ENCODE measurements at regions not wholly inside any gene's neighbourhood (a gene's known extent, or its start where the extent isn't known, plus 50 kb on each side); places are given as distances from the start of the nearest gene placed in this dataset.
"Not testable (repeated sequence)": the region's sequence is repeated elsewhere in the genome, so short reads cannot be mapped to it uniquely, and the experiment has no call there.

- DNase-seq = no peak
- Mint-ChIP-seq H3K27me3 (no peaks in the 10 kb centered on the region), H3K27ac (no peak overlapping the region), H3K4me3 (no peak overlapping the region), H3K36me3 (no peaks in the 10 kb centered on the region), H3K4me1 (no peaks in the 10 kb centered on the region), H3K9me3 (peaks cover 6% of the 10 kb centered on the region)
Observed at GRCh38 chr19:30287259-30287658, 84.9 kb upstream of the ZNF536 start.

GRCh38 chr19:30287973-30288372 is 84.2 kb upstream of the ZNF536 start:
- Mint-ChIP-seq H3K27ac (no peak overlapping the region), H3K27me3 (no peaks in the 10 kb centered on the region), H3K4me1 (no peaks in the 10 kb centered on the region), H3K36me3 (no peaks in the 10 kb centered on the region), H3K9me3 (peaks cover 6% of the 10 kb centered on the region), H3K4me3 (no peak overlapping the region)
- no peak for DNase-seq

GRCh38 chr19:30288911-30289310 is 83.3 kb upstream of the ZNF536 start:
- Mint-ChIP-seq H3K27ac (no peak overlapping the region), H3K4me3 (no peak overlapping the region), H3K9me3 (peaks cover 6% of the 10 kb centered on the region), H3K4me1 (no peaks in the 10 kb centered on the region), H3K27me3 (no peaks in the 10 kb centered on the region), H3K36me3 (no peaks in the 10 kb centered on the region)
- no peak for DNase-seq

GRCh38 chr19:30289336-30289735 is 82.8 kb upstream of the ZNF536 start:
- Mint-ChIP-seq H3K27ac (no peak overlapping the region), H3K27me3 (no peaks in the 10 kb centered on the region), H3K36me3 (no peaks in the 10 kb centered on the region), H3K9me3 (peaks cover 6% of the 10 kb centered on the region), H3K4me1 (no peaks in the 10 kb centered on the region), H3K4me3 (no peak overlapping the region)
- DNase-seq = no peak

- H3K36me3 Mint-ChIP-seq, H3K4me1 Mint-ChIP-seq, H3K4me3 Mint-ChIP-seq, H3K9me3 Mint-ChIP-seq, H3K27ac Mint-ChIP-seq, DNase-seq, H3K27me3 Mint-ChIP-seq: not testable (repeated sequence)
Observed at GRCh38 chr19:30290805-30291204, 81.4 kb upstream of the ZNF536 start.

GRCh38 chr19:30293051-30293785 is 79.0 kb upstream of the ZNF536 start:
- Mint-ChIP-seq H3K27ac (no peak overlapping the region), H3K4me1 (no peaks in the 10 kb centered on the region), H3K9me3 (peaks cover 5% of the 10 kb centered on the region), H3K27me3 (no peaks in the 10 kb centered on the region), H3K36me3 (no peaks in the 10 kb centered on the region), H3K4me3 (no peak overlapping the region)
- no peak for DNase-seq

GRCh38 chr19:30297969-30298368 is 74.2 kb upstream of the ZNF536 start:
- Mint-ChIP-seq H3K4me3 (no peak overlapping the region), H3K9me3 (no peaks in the 10 kb centered on the region), H3K27me3 (peaks cover 3% of the 10 kb centered on the region), H3K4me1 (no peaks in the 10 kb centered on the region), H3K27ac (no peak overlapping the region), H3K36me3 (no peaks in the 10 kb centered on the region)
- no peak for DNase-seq

GRCh38 chr19:30303131-30303654 is 69.0 kb upstream of the ZNF536 start:
- DNase-seq = no peak
- Mint-ChIP-seq H3K36me3 (no peaks in the 10 kb centered on the region), H3K9me3 (no peaks in the 10 kb centered on the region), H3K27ac (no peak overlapping the region), H3K4me3 (no peak overlapping the region), H3K4me1 (no peaks in the 10 kb centered on the region), H3K27me3 (peaks cover 3% of the 10 kb centered on the region)

- H3K4me3 Mint-ChIP-seq = no peak overlapping the region
- H3K27me3 Mint-ChIP-seq = peaks cover 7% of the 10 kb centered on the region
- no peaks in the 10 kb centered on the region for H3K9me3 Mint-ChIP-seq
- no peak for DNase-seq
- no peaks in the 10 kb centered on the region for H3K36me3 Mint-ChIP-seq
- no peaks in the 10 kb centered on the region for H3K4me1 Mint-ChIP-seq
- H3K27ac Mint-ChIP-seq = no peak overlapping the region
Observed at GRCh38 chr19:30304540-30304939, 67.6 kb upstream of the ZNF536 start.

GRCh38 chr19:30305346-30306060 is 66.7 kb upstream of the ZNF536 start:
- H3K4me3 Mint-ChIP-seq = no peak overlapping the region
- H3K27ac Mint-ChIP-seq = no peak overlapping the region
- no peaks in the 10 kb centered on the region for H3K9me3 Mint-ChIP-seq
- peaks cover 7% of the 10 kb centered on the region for H3K27me3 Mint-ChIP-seq
- H3K4me1 Mint-ChIP-seq = no peaks in the 10 kb centered on the region
- H3K36me3 Mint-ChIP-seq = no peaks in the 10 kb centered on the region
- DNase-seq = no peak

GRCh38 chr19:30307191-30307974 is 64.8 kb upstream of the ZNF536 start:
- no peak overlapping the region for H3K4me3 Mint-ChIP-seq
- peaks cover 4% of the 10 kb centered on the region for H3K27me3 Mint-ChIP-seq
- H3K27ac Mint-ChIP-seq = no peak overlapping the region
- H3K9me3 Mint-ChIP-seq = no peaks in the 10 kb centered on the region
- H3K4me1 Mint-ChIP-seq = no peaks in the 10 kb centered on the region
- DNase-seq = no peak
- no peaks in the 10 kb centered on the region for H3K36me3 Mint-ChIP-seq

- H3K4me3 Mint-ChIP-seq = no peak overlapping the region
- no peak overlapping the region for H3K27ac Mint-ChIP-seq
- H3K36me3 Mint-ChIP-seq = no peaks in the 10 kb centered on the region
- H3K4me1 Mint-ChIP-seq = no peaks in the 10 kb centered on the region
- no peak for DNase-seq
- H3K27me3 Mint-ChIP-seq = peaks cover 4% of the 10 kb centered on the region
- no peaks in the 10 kb centered on the region for H3K9me3 Mint-ChIP-seq
Observed at GRCh38 chr19:30309176-30309575, 63.0 kb upstream of the ZNF536 start.

GRCh38 chr19:30309905-30310601 is 62.1 kb upstream of the ZNF536 start:
- DNase-seq = no peak
- Mint-ChIP-seq H3K9me3 (peaks cover under 1% of the 10 kb centered on the region), H3K27ac (no peak overlapping the region), H3K27me3 (peaks cover 4% of the 10 kb centered on the region), H3K4me3 (no peak overlapping the region), H3K4me1 (no peaks in the 10 kb centered on the region), H3K36me3 (no peaks in the 10 kb centered on the region)

- Mint-ChIP-seq H3K4me1 (no peaks in the 10 kb centered on the region), H3K4me3 (no peak overlapping the region), H3K27ac (no peak overlapping the region), H3K36me3 (no peaks in the 10 kb centered on the region), H3K9me3 (peaks cover 2% of the 10 kb centered on the region), H3K27me3 (peaks cover 4% of the 10 kb centered on the region)
- DNase-seq = no peak
Observed at GRCh38 chr19:30310602-30311263, 61.5 kb upstream of the ZNF536 start.

Data from activated naive CD8-positive, alpha-beta T cell treated with anti-CD3 and anti-CD28 coated beads for 36 hours (primary cell).